ACHN (cell line): ENCODE measurements at regions not wholly inside any gene's neighbourhood (a gene's known extent, or its start where the extent isn't known, plus 50 kb on each side); places are given as distances from the start of the nearest gene placed in this dataset.
A peak's percentile ranks its signal among the peaks of the same experiment; 100 is the strongest.
"Not testable (repeated sequence)": the region's sequence is repeated elsewhere in the genome, so short reads cannot be mapped to it uniquely, and the experiment has no call there.

Source experiments
- DNase-seq: peaks from one replicate; pipeline ENCODE4 v3.0.0-alpha.2; 2015
- in situ Hi-C: cut with HindIII; loops from 2 replicates; pipeline ENCODE4 v1.10.0; 2017; ENCODE audit warnings: low sequenced_read_pairs, low pct_ligation_motif_present, low pct_unique_long_range_greater_than_20kb

DNA sequence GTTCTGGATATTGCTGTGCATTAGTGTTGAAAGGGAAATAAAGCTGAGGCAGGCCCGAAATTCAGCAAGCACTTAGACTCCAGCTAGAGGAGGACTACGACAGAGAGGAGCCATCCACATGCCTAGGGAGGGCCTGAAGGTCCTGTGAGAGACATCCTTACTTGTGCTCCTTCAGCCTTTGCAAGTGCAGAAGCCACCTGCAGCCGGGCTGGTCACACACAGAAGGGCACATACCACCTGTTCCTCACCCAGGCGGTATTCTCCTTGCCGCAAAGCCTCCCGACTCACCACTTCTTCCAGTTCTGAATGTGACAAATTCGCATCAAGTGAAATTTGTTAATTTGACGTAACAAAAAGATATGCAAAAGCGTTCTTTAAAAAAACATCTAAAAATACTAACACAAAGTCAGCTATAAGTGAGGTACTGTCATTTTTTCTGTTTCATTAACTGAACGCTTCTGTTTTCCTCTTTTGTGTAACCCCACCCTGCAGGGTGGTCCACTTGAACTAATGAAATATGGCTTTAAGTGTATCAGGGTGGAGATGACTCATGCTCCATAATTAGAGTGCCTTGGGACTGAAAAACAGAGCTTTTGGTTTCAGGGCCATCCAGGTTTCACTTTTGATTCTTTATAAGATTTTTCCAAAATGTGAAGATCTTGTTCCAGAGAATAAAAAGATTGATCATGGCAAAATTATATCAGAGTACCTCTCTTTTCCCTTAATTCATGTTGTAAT lies 467.9 kb upstream of the ATP11B start:
- in situ Hi-C loops: no loop called here
- DNase-seq: no peak

DNA sequence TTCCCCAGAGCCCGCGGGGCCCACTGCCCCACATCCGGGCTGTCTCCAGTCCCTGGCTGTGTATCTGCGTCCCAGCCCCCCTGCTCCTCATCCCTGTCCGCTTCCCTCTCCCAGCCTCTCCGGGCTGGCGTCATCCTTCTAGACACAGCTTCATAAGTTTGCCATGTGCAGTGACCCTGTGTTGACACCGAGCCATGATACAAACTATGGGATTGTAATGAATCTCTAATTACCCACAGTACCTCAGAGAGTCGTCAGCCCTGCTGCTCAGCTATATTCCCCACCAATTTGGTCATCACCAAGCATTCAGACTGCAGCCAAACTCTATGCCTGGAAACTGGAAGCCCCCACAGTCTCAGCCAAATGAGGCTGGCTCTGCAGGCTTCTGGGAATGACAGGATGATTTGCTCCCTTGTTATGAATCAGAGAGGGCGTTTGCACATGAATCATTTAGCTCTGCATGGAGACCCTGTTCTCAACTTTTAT lies 466.1 kb upstream of the ATP11B start:
- in situ Hi-C loops: no loop called here
- DNase-seq: no peak

DNA sequence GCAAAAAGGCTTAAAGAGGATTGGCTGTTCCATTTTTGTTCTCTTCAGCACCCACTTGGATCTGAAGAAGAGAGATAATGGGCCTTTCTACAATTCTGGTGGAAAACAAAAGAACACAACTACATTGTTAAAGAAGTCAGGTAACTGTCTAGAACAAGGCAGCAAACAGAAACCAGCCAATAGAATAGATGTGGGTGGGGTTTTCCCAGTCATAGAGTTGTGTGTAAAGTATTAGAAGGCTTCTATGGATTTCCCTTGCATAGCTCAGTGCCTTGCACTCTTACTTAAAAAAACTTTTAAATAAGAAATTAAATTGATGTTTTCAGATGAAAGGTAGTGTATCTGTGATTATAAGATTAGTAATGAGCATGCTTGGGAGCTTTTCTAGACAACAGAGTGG lies 462.7 kb upstream of the ATP11B start:
- in situ Hi-C loops: no loop called here
- DNase-seq: no peak

DNA sequence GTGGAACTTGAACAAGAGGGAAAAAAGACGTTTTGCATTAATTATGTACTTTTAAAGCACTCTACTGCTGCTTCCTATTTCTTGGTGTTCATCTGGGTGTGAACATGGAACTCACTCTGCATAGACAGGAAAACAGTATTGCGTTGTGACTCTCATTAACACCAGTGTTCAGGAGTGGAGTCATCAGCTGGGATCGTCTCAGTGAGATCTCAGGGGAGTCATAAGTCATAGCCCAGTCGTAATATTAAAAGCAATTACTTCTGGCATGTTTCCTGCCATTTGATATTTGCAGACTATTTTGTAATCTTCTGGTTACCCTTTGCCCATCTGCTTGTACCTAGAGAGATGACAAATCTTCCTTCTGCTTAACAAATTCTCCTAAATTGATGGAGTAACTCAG lies 462.0 kb upstream of the ATP11B start:
- no peak for DNase-seq
- in situ Hi-C loops: no loop called here

DNA sequence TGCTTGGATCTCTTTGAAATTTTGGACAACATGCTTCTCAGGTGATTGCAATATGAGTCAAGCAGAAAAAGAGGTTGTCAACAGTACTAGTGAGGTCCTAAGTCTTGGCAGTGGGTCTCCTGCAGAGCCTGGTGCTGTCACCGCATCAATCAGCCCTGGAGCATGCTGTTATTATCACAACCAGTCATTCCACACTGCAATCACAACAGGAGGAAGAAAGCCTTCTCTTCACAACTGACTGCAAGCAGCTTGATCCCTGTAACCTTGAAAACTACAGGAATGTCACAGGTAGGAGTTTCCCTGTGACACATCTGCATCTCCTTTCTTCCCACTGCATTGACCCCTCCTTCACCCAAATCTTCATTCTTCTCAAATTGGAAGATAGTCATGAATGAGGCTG lies 451.1 kb upstream of the ATP11B start:
- no peak for DNase-seq
- in situ Hi-C loops: no loop called here

DNA sequence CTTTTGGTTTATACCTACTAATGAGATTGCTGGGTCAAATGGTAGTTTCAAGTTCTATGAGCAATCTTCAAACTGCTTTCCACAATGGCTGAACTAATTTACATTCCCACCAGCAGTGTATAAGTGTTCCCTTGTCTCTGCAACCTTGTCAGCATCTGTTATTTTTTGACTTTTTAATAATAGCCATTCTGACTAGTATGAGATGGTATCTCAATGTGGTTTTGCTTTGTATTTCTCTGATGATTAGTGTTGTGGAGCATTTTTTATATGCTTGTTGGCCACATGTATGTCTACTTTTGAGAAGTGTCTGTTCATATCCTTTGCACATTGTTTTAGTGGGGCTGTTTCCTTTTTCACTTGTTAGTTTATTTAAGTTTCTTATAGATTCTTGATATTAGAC lies 449.3 kb upstream of the ATP11B start:
- in situ Hi-C loops, DNase-seq: not testable (repeated sequence)

DNA sequence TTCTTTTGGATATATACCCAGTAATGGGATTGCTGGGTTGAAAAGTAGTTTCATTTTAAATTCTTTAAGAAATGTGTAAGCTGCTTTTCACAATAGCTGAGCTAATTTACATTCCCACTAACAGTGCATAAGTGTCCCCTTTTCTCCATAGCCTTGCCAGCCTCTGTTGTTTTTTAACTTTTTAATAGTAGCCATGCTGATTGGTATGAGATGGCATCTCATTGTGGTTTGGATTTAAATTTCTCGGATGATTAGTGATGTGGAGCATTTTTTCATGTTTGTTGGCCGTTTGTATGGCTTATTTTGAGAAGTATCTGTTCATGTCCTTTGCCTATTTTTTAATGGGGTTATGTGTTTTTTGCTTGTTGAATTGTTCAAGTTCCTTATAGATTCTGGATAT lies 444.3 kb upstream of the ATP11B start:
- DNase-seq: peak; percentile 70

DNA sequence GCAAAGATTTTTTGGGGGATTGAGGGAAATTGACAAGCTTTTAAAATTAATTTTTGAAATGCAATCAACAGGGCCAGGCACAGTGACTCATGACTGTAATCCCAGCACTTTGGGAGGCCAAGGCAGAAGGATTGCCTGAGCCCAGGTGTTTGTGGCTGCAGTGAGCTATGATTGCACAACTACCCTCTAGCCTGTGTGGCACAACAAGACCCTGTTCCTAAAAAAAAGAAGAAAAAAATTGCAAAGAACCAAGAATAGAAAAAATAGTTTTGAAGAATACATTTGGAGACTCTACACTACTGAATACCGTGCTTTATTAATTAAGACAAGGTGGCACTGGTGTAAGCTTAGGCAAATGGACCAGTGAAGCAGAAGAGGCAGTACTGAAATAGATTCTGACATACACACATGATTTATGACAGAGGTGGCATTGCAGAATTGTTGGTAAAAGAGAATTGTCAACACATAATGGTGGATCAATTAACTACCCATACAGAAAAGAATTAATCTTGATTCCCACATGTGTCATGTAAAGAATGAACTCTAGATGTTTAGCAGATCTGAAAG lies 443.3 kb upstream of the ATP11B start:
- in situ Hi-C loops: no loop called here
- no peak for DNase-seq

More for the DNA sequence above, 444.3 kb upstream of the ATP11B start:
- in situ Hi-C loops: no loop called here

DNA sequence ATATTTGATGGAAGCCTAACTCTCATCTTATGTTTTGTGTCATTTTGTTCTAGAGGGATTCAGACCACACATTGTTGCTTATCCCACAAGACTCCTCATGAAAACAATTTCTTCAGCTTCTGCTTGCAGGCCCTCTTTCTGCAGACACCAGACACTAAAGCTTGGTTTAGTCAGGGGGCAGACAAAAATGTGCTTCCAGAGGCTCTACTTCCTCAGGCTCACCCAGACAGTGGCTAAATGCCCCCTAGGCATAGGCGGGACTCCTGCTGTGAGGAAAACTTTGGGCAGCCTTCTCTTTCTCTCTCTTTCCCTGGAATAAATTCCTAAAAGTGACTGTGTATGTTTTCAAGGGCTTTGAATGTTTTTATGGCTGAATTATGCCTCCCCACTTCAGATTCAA lies 435.4 kb upstream of the ATP11B start:
- DNase-seq: no peak
- in situ Hi-C loops: no loop called here

DNA sequence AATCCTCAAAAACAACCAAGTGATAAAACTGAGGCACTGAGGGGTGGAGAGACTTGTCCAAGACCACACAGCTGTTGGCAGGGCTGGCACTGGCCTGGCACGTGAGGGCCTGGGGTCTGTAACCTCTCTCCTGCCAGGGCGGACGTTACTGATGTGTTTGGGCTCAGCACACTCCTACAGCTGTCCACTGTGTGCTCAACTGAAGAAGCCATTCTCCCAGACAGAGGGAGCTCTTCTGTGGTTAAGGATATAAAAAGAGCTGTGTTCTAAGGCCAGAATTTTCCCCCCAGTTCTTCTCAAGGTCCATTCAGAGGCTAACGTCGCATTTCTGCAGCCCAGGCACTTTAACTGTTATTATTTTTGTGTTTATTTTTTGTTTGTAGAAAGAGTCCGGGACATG lies 429.0 kb upstream of the ATP11B start:
- in situ Hi-C loops: no loop called here
- DNase-seq: no peak

DNA sequence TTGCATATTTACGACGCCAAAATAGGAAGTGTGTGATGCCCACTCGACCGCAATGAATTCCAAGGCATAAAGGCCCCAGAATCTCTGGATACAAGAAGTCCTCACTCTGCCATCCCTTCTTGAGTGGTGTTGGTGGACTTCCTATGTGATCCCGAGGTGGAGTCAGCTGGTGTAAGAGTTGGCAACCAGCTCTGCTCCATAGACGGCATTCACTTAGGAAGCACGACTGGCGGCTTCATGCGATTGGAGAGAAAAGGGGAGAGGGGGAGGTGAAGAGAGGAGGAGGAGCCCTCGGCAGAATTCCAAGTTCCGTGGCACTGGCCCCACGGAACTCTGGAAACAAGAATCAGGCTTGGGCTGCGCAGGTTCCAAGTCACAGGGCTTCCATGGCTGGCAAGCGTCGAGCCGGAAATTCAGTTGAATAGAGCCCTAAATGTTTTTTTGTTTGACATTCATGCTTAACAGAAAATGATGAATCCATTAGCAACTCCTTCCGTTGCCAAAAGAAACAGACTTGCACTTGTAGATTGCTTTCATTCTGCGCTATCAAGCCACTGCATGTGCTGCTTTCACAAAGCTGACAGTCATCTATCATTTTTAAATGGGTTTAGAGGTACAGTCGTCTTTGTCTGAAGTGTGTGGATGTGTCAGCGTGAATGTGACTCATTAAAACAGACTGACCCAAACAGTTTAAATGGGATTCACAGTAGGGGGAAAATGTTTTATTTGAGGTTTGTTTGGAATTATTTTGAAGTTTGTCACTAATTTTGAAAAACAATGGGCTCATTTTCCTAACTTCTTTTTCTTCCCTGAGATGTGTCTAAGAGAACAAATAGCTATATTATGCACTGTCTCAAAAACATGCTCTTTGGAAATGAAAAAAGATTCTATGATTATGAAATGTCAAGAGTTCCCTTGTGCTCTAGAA lies 428.3 kb upstream of the ATP11B start:
- no peak for DNase-seq
- in situ Hi-C loops: no loop called here

DNA sequence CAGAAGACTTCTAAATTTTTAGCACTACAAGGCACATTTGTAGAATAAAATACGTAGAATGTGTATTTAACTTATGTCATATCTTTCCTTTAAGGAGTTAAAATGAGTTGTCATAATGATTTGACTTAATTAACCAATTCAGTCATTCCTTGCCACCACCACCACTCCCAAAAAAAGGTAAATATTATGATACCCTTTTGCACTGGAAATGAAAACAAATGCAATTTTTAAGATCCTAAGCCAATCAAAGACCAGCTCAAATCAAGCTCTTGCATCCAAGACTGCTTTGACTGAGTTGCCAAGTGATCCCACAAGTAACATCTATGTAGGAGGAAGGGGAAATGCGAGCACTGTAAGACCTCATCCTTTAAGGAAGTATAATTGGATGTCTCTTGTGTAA lies 426.6 kb upstream of the ATP11B start:
- DNase-seq: no peak
- in situ Hi-C loops: no loop called here

DNA sequence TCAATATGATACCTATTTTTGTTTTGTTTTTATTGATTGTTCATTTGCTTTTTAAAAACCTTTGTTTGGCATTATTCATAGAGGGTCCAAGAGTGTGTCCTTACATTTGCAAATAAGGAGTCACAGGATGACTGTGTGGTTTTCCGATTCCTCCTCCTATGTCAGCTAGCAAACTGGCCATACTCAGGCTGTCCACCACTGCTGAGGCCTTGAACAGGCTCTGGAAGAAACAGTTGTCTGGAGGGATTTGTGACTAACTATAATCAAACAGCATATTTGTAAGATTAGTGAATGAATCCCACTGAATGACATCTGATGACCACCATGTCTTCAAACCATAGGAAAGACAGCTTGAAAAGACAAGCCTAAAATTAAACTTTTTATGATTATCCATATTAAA lies 423.4 kb upstream of the ATP11B start:
- in situ Hi-C loops: no loop called here
- DNase-seq: no peak

DNA sequence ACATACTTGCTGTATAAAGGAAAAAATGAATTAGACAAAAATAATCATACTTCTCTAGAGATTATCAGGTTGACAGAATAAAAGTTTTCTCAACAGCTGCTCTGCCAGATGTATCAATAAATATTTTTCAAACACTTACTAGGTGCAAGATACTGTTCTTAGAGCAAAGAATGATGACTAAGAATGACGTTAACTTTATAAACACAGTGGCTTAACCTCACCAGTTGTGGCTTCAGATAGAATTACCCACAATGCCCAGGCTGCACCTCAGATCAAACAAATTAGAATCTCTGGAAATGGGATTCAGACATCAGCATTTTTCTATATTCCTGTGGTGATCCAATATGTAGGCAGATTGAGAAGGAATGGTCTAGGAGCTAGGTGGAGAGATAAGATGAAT lies 422.4 kb upstream of the ATP11B start:
- in situ Hi-C loops: no loop called here
- DNase-seq: no peak

DNA sequence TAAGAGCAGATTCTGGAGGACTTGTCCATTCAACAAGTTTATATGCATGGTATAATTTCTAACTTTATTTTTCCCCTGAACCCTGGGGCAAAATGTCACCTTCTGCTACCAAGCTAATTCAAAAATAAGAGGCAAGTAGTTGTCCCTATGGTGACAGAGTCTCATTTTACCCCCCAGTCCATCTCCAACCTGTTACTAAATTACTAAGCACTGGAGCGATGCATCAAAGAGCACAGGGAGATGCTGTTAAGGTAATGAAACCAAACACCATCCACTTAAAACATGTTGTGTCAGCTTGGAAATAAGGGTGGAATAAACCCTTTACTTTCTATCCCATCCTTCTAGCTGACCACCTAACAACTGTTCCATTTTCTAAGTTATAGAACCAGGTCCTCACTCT lies 417.4 kb upstream of the ATP11B start:
- in situ Hi-C loops: no loop called here
- no peak for DNase-seq

DNA sequence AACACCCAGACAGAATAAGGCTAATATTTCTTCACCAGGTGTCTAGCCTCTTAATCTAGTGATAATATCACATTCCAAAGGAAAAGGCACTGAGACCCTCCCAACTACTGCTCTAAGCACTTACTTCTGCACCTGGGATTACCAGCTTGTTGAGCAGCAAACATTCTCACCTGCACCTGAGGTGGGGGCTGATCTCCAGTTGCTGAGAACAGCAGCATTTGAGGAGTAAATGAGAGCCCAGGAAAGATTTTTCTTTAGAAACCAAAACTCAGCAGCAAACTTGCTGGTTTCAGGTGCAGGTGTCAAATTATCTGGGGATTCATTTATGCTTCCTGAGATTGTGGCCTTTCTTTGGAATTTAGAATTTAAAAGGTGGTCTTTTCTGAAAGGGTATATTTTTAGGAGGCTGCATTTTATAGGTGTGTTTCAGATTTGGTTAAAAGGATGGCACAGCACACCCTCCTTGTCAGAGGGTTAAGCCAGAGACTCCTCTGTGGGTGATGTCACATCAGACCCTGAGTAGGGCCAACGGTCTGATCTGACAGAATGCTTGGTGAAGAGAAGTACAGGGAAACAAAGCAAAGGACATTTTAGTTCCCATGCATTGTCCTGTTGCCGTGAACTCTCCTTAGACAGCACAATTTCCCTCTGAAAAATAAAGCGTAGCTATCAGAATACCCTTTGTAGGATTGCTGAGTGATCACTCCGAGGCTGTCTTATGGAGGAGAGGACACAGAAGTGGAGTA lies 411.0 kb upstream of the ATP11B start:
- no peak for DNase-seq
- in situ Hi-C loops: no loop called here

DNA sequence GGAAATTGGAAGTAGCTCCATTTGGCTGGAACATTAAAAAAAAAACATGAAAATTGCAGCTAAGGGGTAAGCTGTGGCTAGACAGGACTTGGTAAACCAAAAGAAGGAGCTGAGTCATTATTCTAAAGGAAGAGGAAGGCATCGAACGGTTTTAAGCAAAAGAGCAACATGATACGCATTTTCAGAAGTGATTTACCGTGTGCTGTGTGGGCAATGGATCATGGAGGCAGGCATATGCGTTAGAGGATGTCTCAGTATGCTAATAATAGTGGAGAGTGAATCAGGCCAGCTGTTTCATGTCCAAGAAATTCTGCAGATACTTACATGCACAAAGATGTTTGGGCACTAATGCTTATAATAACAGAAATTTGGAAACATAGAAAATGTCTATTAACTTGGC lies 409.1 kb upstream of the ATP11B start:
- in situ Hi-C loops: no loop called here
- no peak for DNase-seq

DNA sequence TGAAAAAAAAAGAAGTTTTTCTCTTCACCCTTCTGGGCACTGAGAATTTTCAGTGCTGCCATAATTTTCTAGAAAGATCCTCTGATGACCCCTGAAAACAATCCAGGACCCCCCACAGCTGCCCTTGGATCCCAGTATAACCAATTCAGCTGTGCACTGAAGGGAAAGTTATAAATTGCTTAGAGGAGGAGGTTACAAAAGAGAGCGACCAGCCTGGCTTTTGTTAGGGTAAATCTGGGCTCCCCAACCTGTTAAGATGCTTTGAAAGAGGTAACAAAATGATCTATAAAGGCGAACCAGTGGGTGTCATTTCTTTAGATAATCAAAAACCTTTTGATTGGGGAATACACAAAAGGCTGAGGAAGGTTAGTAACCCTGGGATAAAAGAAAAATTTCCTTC lies 407.9 kb upstream of the ATP11B start:
- DNase-seq: no peak
- in situ Hi-C loops: no loop called here

DNA sequence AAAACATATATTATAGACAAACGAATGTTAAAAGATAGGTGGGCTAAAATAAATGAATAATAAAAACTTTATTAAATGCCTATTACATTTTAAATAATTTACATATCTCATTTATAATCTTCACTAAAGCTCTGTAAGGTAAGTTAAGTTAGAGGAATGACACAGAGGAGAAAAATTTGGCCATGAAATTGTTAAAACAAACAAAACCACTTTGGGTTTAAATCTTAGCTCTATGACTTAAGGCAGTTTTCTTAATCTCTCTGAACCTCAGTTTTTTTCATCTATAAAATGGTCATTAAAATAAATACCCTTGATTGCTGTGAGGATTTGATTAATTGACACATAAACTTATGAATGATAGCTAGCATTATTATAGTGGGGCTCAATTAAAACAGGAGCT lies 404.8 kb upstream of the ATP11B start:
- in situ Hi-C loops: no loop called here

More for the DNA sequence above, 404.8 kb upstream of the ATP11B start:
- DNase-seq: no peak
